ENCODE measurements at regions not wholly inside any gene's neighbourhood (a gene's known extent, or its start where the extent isn't known, plus 50 kb on each side); places are given as distances from the start of the nearest gene placed in this dataset.

- intact Hi-C loops (cut with DNase I) = no loop called here
- H3K27ac ChIP-seq = no peak overlapping the region
- H3K4me3 ChIP-seq = peak overlapping the region in 2 of 4 donors; percentile 15
- peaks cover 0 to 13% (median 0%) of the 10 kb centered on the region in 3 donors for H3K4me1 ChIP-seq
- H3K27me3 ChIP-seq = peaks cover 0 to 25% (median 0%) of the 10 kb centered on the region in 4 donors
- TF ChIP-seq POLR2A (IDR thresholded peaks at IDR 0.05) = no peak
- no peak for DNase-seq
- H3K9me3 ChIP-seq = no peaks in the 10 kb centered on the region
- 47 to 58% methylated on average over 15 to 23 of the region's 41 CpGs for WGBS, 2 donors
- H3K36me3 ChIP-seq = no peaks in the 10 kb centered on the region
Observed at GRCh38 chrX:437661-438390, 51.1 kb upstream of the PPP2R3B start.

GRCh38 chrX:439241-439640, 52.5 kb upstream of the PPP2R3B start:
- no peak for TF ChIP-seq POLR2A (IDR thresholded peaks at IDR 0.05)
- no peak for TF ChIP-seq CTCF (IDR thresholded peaks at IDR 0.05)
- DNase-seq = no peak
- no peaks in the 10 kb centered on the region for H3K9me3 ChIP-seq
- intact Hi-C loops (cut with DNase I) = no loop called here
- no peak overlapping the region for H3K4me3 ChIP-seq
- H3K4me1 ChIP-seq = peaks cover 0 to 13% (median 0%) of the 10 kb centered on the region in 3 donors
- peaks cover 0 to 25% (median 0%) of the 10 kb centered on the region in 4 donors for H3K27me3 ChIP-seq
- 89 to 90% methylated on average over 1 to 7 of the region's 7 CpGs for WGBS, 2 donors
- no peak overlapping the region for H3K27ac ChIP-seq
- no peaks in the 10 kb centered on the region for H3K36me3 ChIP-seq

GRCh38 chrX:439719-440118, 53.0 kb upstream of the PPP2R3B start:
- no peak for DNase-seq
- H3K4me3 ChIP-seq = no peak overlapping the region
- no peaks in the 10 kb centered on the region for H3K36me3 ChIP-seq
- H3K9me3 ChIP-seq = no peaks in the 10 kb centered on the region
- peaks cover 0 to 13% (median 0%) of the 10 kb centered on the region in 3 donors for H3K4me1 ChIP-seq
- no peak overlapping the region for H3K27ac ChIP-seq
- peaks cover 0 to 25% (median 0%) of the 10 kb centered on the region in 4 donors for H3K27me3 ChIP-seq
- intact Hi-C loops (cut with DNase I) = no loop called here
- WGBS, 2 donors = 93 to 100% methylated on average over 2 to 9 of the region's 9 CpGs
- TF ChIP-seq POLR2A (IDR thresholded peaks at IDR 0.05) (no peak), CTCF (IDR thresholded peaks at IDR 0.05) (no peak)

- H3K9me3 ChIP-seq = no peaks in the 10 kb centered on the region
- TF ChIP-seq CTCF (IDR thresholded peaks at IDR 0.05) (no peak), POLR2A (IDR thresholded peaks at IDR 0.05) (no peak)
- H3K27ac ChIP-seq = no peak overlapping the region
- no peak for DNase-seq
- intact Hi-C loops (cut with DNase I) = no loop called here
- peaks cover 0 to 13% (median 0%) of the 10 kb centered on the region in 3 donors for H3K4me1 ChIP-seq
- WGBS, 2 donors = 88 to 95% methylated on average over 5 to 10 of the region's 14 CpGs
- H3K36me3 ChIP-seq = no peaks in the 10 kb centered on the region
- no peak overlapping the region for H3K4me3 ChIP-seq
- H3K27me3 ChIP-seq = peaks cover 0 to 25% (median 0%) of the 10 kb centered on the region in 4 donors
Observed at GRCh38 chrX:440636-441035, 53.9 kb upstream of the PPP2R3B start.

GRCh38 chrX:443536-444210, 57.0 kb upstream of the PPP2R3B start:
- intact Hi-C loops (cut with DNase I) = no loop called here

More at GRCh38 chrX:443536-444210, 57.0 kb upstream of the PPP2R3B start:
- WGBS, 2 donors = 57 to 62% methylated on average over 9 of the region's 11 CpGs
- peaks cover 0 to 8% (median 0%) of the 10 kb centered on the region in 4 donors for H3K27me3 ChIP-seq
- no peaks in the 10 kb centered on the region for H3K9me3 ChIP-seq
- TF ChIP-seq CTCF (IDR thresholded peaks at IDR 0.05) (no peak), POLR2A (IDR thresholded peaks at IDR 0.05) (no peak)
- H3K36me3 ChIP-seq = no peaks in the 10 kb centered on the region
- no peaks in the 10 kb centered on the region for H3K4me1 ChIP-seq
- no peak overlapping the region for H3K27ac ChIP-seq
- no peak overlapping the region for H3K4me3 ChIP-seq
- DNase-seq = no peak

Data from esophagus squamous epithelium (tissue), 5 donors.